ENCODE measurements at regions not wholly inside any gene's neighbourhood (a gene's known extent, or its start where the extent isn't known, plus 50 kb on each side); places are given as distances from the start of the nearest gene placed in this dataset.

GRCh38 chr5:149435660-149436059 lies 56.6 kb upstream of the IL17B start:
- no peak overlapping the region for H3K9ac ChIP-seq (ENCODE audit: insufficient read depth, low read length)
- no peak overlapping the region for H3K4me3 ChIP-seq (replicated peaks in 1 of 4; ENCODE audit: control extremely low read depth in 1 of 4, insufficient read depth in 1 of 4, low read depth in 3 of 4, low read length in 4 of 4)
- no peak overlapping the region for H3K4me2 ChIP-seq (ENCODE audit: extremely low read depth, insufficient read depth, low read length)
- TF ChIP-seq, protein P1, sequence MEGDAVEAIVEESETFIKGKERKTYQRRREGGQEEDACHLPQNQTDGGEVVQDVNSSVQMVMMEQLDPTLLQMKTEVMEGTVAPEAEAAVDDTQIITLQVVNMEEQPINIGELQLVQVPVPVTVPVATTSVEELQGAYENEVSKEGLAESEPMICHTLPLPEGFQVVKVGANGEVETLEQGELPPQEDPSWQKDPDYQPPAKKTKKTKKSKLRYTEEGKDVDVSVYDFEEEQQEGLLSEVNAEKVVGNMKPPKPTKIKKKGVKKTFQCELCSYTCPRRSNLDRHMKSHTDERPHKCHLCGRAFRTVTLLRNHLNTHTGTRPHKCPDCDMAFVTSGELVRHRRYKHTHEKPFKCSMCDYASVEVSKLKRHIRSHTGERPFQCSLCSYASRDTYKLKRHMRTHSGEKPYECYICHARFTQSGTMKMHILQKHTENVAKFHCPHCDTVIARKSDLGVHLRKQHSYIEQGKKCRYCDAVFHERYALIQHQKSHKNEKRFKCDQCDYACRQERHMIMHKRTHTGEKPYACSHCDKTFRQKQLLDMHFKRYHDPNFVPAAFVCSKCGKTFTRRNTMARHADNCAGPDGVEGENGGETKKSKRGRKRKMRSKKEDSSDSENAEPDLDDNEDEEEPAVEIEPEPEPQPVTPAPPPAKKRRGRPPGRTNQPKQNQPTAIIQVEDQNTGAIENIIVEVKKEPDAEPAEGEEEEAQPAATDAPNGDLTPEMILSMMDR (conservative IDR thresholded peaks at IDR 0.05 in 1 of 2, IDR thresholded peaks at IDR 0.05 in 1 of 2; ENCODE audit: low read depth in 1 of 2, low read length in 2 of 2), result no peak
- no peak for TF ChIP-seq EZH2 (IDR thresholded peaks at IDR 0.05; ENCODE audit: low read length, missing control alignments)
- no peaks in the 10 kb centered on the region for H3K9me3 ChIP-seq (ENCODE audit: control insufficient read depth, insufficient read depth, low read depth, low read length)
- DNase-seq (ENCODE audit: low read depth in 2 of 2), result no peak
- H3K4me1 ChIP-seq (ENCODE audit: control insufficient read depth, extremely low read depth, insufficient read depth, low read length), result peaks cover 3% of the 10 kb centered on the region
- no peak overlapping the region for H3K27ac ChIP-seq (ENCODE audit: insufficient read depth, low read length)
- H2AFZ ChIP-seq (ENCODE audit: low read length), result no peak overlapping the region
- no peaks in the 10 kb centered on the region for H3K27me3 ChIP-seq (ENCODE audit: control insufficient read depth, insufficient read depth, low read length)
- H3K79me2 ChIP-seq (ENCODE audit: control insufficient read depth, insufficient read depth, low read length), result no peaks in the 10 kb centered on the region
- peaks cover 7% of the 10 kb centered on the region for H3K36me3 ChIP-seq (ENCODE audit: control insufficient read depth, insufficient read depth, low read length)
- H4K20me1 ChIP-seq (ENCODE audit: control insufficient read depth, extremely low read depth, insufficient read depth, low read length), result no peaks in the 10 kb centered on the region

- Histone ChIP-seq H3K9ac (ENCODE audit: insufficient read depth, low read length) (no peak overlapping the region), H3K79me2 (ENCODE audit: control insufficient read depth, insufficient read depth, low read length) (no peaks in the 10 kb centered on the region), H3K9me3 (ENCODE audit: control insufficient read depth, insufficient read depth, low read depth, low read length) (no peaks in the 10 kb centered on the region), H3K27me3 (ENCODE audit: control insufficient read depth, insufficient read depth, low read length) (no peaks in the 10 kb centered on the region), H3K4me3 (replicated peaks in 1 of 4; ENCODE audit: control extremely low read depth in 1 of 4, insufficient read depth in 1 of 4, low read depth in 3 of 4, low read length in 4 of 4) (no peak overlapping the region), H3K4me1 (ENCODE audit: control insufficient read depth, extremely low read depth, insufficient read depth, low read length) (peaks cover 9% of the 10 kb centered on the region), H4K20me1 (ENCODE audit: control insufficient read depth, extremely low read depth, insufficient read depth, low read length) (no peaks in the 10 kb centered on the region), H3K4me2 (ENCODE audit: extremely low read depth, insufficient read depth, low read length) (no peak overlapping the region), H3K27ac (ENCODE audit: insufficient read depth, low read length) (no peak overlapping the region), H2AFZ (ENCODE audit: low read length) (no peak overlapping the region), H3K36me3 (ENCODE audit: control insufficient read depth, insufficient read depth, low read length) (peaks cover 12% of the 10 kb centered on the region)
- TF ChIP-seq EZH2 (IDR thresholded peaks at IDR 0.05; ENCODE audit: low read length, missing control alignments), result no peak
- TF ChIP-seq, protein P1 (conservative IDR thresholded peaks at IDR 0.05 in 1 of 2, IDR thresholded peaks at IDR 0.05 in 1 of 2; ENCODE audit: low read depth in 1 of 2, low read length in 2 of 2), result no peak
- DNase-seq (ENCODE audit: low read depth in 2 of 2), result no peak
Measured at GRCh38 chr5:149435015-149435376, 55.9 kb upstream of the IL17B start.

GRCh38 chr5:149434162-149435014 lies 55.3 kb upstream of the IL17B start:
- Histone ChIP-seq H3K9me3 (ENCODE audit: control insufficient read depth, insufficient read depth, low read depth, low read length) (no peaks in the 10 kb centered on the region), H3K27ac (ENCODE audit: insufficient read depth, low read length) (no peak overlapping the region), H3K4me1 (ENCODE audit: control insufficient read depth, extremely low read depth, insufficient read depth, low read length) (peaks cover 14% of the 10 kb centered on the region), H3K4me3 (replicated peaks in 1 of 4; ENCODE audit: control extremely low read depth in 1 of 4, insufficient read depth in 1 of 4, low read depth in 3 of 4, low read length in 4 of 4) (no peak overlapping the region), H3K79me2 (ENCODE audit: control insufficient read depth, insufficient read depth, low read length) (no peaks in the 10 kb centered on the region), H3K36me3 (ENCODE audit: control insufficient read depth, insufficient read depth, low read length) (peaks cover 14% of the 10 kb centered on the region), H3K9ac (ENCODE audit: insufficient read depth, low read length) (no peak overlapping the region), H4K20me1 (ENCODE audit: control insufficient read depth, extremely low read depth, insufficient read depth, low read length) (no peaks in the 10 kb centered on the region), H3K27me3 (ENCODE audit: control insufficient read depth, insufficient read depth, low read length) (no peaks in the 10 kb centered on the region), H3K4me2 (ENCODE audit: extremely low read depth, insufficient read depth, low read length) (no peak overlapping the region), H2AFZ (ENCODE audit: low read length) (no peak overlapping the region)
- TF ChIP-seq, protein P1 (conservative IDR thresholded peaks at IDR 0.05 in 1 of 2, IDR thresholded peaks at IDR 0.05 in 1 of 2; ENCODE audit: low read depth in 1 of 2, low read length in 2 of 2), result peak; percentile 88 to 90
- no peak for TF ChIP-seq EZH2 (IDR thresholded peaks at IDR 0.05; ENCODE audit: low read length, missing control alignments)
- peak; percentile 75 to 76 for DNase-seq (ENCODE audit: low read depth in 2 of 2)
